ENCODE measurements at regions not wholly inside any gene's neighbourhood (a gene's known extent, or its start where the extent isn't known, plus 50 kb on each side); places are given as distances from the start of the nearest gene placed in this dataset.

- 36% methylated on average over 3 of the region's 3 CpGs for WGBS
- TF ChIP-seq TAF1 (conservative IDR thresholded peaks at IDR 0.05) (no peak), FOXA2 (IDR thresholded peaks at IDR 0.05) (no peak), NR2F2 (IDR thresholded peaks at IDR 0.05) (no peak), GABPA (IDR thresholded peaks at IDR 0.05 in 1 of 2, conservative IDR thresholded peaks at IDR 0.05 in 1 of 2) (no peak), MAX (IDR thresholded peaks at IDR 0.05) (no peak), YY1 (IDR thresholded peaks at IDR 0.05) (no peak), RAD21 (IDR thresholded peaks at IDR 0.05) (no peak), ZBTB33 (IDR thresholded peaks at IDR 0.05) (no peak)
- DNase-seq (ENCODE audit: low spot score) = no peak
Observed at GRCh38 chr1:103945774-103946173, 196.1 kb downstream of the AMY1C start.

GRCh38 chr1:103948526-103948925, 198.8 kb downstream of the AMY1C start:
- no peak for DNase-seq (ENCODE audit: low spot score)
- H3K4me3 ChIP-seq (ENCODE audit: low read depth in 1 of 3, low read length in 3 of 3) = no peak overlapping the region
- no peaks in the 10 kb centered on the region for H3K36me3 ChIP-seq (ENCODE audit: control insufficient read depth in 4 of 4, insufficient read depth in 3 of 4, low read depth in 1 of 4, low read length in 3 of 4)
- H3K27ac ChIP-seq (ENCODE audit: low read depth in 1 of 2, low read length in 2 of 2) = no peak overlapping the region
- no peaks in the 10 kb centered on the region for H3K4me1 ChIP-seq (ENCODE audit: control insufficient read depth in 4 of 4, insufficient read depth in 4 of 4, low read length in 3 of 4)
- no peaks in the 10 kb centered on the region for H3K27me3 ChIP-seq (ENCODE audit: control insufficient read depth in 4 of 4, insufficient read depth in 4 of 4, low read length in 3 of 4)
- 28% methylated on average over 3 of the region's 3 CpGs for WGBS
- TF ChIP-seq MAX (IDR thresholded peaks at IDR 0.05) = no peak
- TF ChIP-seq RAD21 (IDR thresholded peaks at IDR 0.05) = peak in 1 of 2 donors; percentile 8
- no peak overlapping the region for H3K9ac ChIP-seq (ENCODE audit: low read depth in 1 of 2, low read length in 2 of 2)
- H3K9me3 ChIP-seq (ENCODE audit: control insufficient read depth in 4 of 4, low read length in 3 of 4) = no peaks in the 10 kb centered on the region

More at GRCh38 chr1:103945774-103946173, 196.1 kb downstream of the AMY1C start:
- Histone ChIP-seq H3K4me3 (ENCODE audit: low read depth in 1 of 3, low read length in 3 of 3) (no peak overlapping the region), H3K9me3 (ENCODE audit: control insufficient read depth in 4 of 4, low read length in 3 of 4) (no peaks in the 10 kb centered on the region), H3K4me1 (ENCODE audit: control insufficient read depth in 4 of 4, insufficient read depth in 4 of 4, low read length in 3 of 4) (no peaks in the 10 kb centered on the region), H3K27me3 (ENCODE audit: control insufficient read depth in 4 of 4, insufficient read depth in 4 of 4, low read length in 3 of 4) (no peaks in the 10 kb centered on the region), H3K27ac (ENCODE audit: low read depth in 1 of 2, low read length in 2 of 2) (no peak overlapping the region), H3K36me3 (ENCODE audit: control insufficient read depth in 4 of 4, insufficient read depth in 3 of 4, low read depth in 1 of 4, low read length in 3 of 4) (no peaks in the 10 kb centered on the region), H3K9ac (ENCODE audit: low read depth in 1 of 2, low read length in 2 of 2) (no peak overlapping the region)

GRCh38 chr1:103949779-103950178, 200.1 kb downstream of the AMY1C start:
- no peak for DNase-seq (ENCODE audit: low spot score)
- H3K9me3 ChIP-seq (ENCODE audit: control insufficient read depth in 4 of 4, low read length in 3 of 4) = no peaks in the 10 kb centered on the region
- H3K27ac ChIP-seq (ENCODE audit: low read depth in 1 of 2, low read length in 2 of 2) = no peak overlapping the region
- no peaks in the 10 kb centered on the region for H3K36me3 ChIP-seq (ENCODE audit: control insufficient read depth in 4 of 4, insufficient read depth in 3 of 4, low read depth in 1 of 4, low read length in 3 of 4)
- no peak overlapping the region for H3K9ac ChIP-seq (ENCODE audit: low read depth in 1 of 2, low read length in 2 of 2)
- TF ChIP-seq REST (IDR thresholded peaks at IDR 0.05) (no peak), FOXA1 (IDR thresholded peaks at IDR 0.05) (no peak), ATF3 (IDR thresholded peaks at IDR 0.05) (no peak), NR2F2 (IDR thresholded peaks at IDR 0.05) (no peak), HNF4A (conservative IDR thresholded peaks at IDR 0.05) (no peak), YY1 (IDR thresholded peaks at IDR 0.05) (no peak), JUND (IDR thresholded peaks at IDR 0.05) (no peak), TAF1 (conservative IDR thresholded peaks at IDR 0.05) (no peak), HNF4G (IDR thresholded peaks at IDR 0.05) (no peak)
- H3K27me3 ChIP-seq (ENCODE audit: control insufficient read depth in 4 of 4, insufficient read depth in 4 of 4, low read length in 3 of 4) = no peaks in the 10 kb centered on the region
- no peak overlapping the region for H3K4me3 ChIP-seq (ENCODE audit: low read depth in 1 of 3, low read length in 3 of 3)
- H3K4me1 ChIP-seq (ENCODE audit: control insufficient read depth in 4 of 4, insufficient read depth in 4 of 4, low read length in 3 of 4) = no peaks in the 10 kb centered on the region

Data from liver (tissue), 7 donors.